Nephron (organoid): ENCODE measurements at regions not wholly inside any gene's neighbourhood (a gene's known extent, or its start where the extent isn't known, plus 50 kb on each side); places are given as distances from the start of the nearest gene placed in this dataset.

ENCODE experiments used
- H3K27ac Mint-ChIP-seq, 3 experiments: 2 replicates each; pipeline ENCODE4 v1.8.0; 2020; ENCODE audit warnings: mixed read lengths in 3 of 3, mild to moderate bottlenecking in 2 of 3, moderate library complexity in 1 of 3
- H3K27me3 Mint-ChIP-seq: 2 replicates; pipeline ENCODE4 v1.8.0; 2021; ENCODE audit warnings: low read depth, mild to moderate bottlenecking, moderate library complexity, mixed read lengths
- H3K36me3 Mint-ChIP-seq: 2 replicates; pipeline ENCODE4 v1.8.0; 2020; ENCODE audit warnings: low read depth, mixed read lengths
- H3K4me1 Mint-ChIP-seq: 2 replicates; pipeline ENCODE4 v1.8.0; 2020; ENCODE audit warnings: mixed read lengths
- H3K4me3 Mint-ChIP-seq, 3 experiments: 2 replicates each; pipeline ENCODE4 v1.8.0; 2020; ENCODE audit warnings: mild to moderate bottlenecking in 3 of 3, mixed read lengths in 3 of 3, moderate library complexity in 2 of 3
- H3K9me3 Mint-ChIP-seq: 2 replicates; pipeline ENCODE4 v1.8.0; 2020; ENCODE audit warnings: mixed read lengths
- TF ChIP-seq, protein P1 (sequence below), 3 experiments: fragments of 200-600 bp; sonication (generic); IDR thresholded peaks; one replicate each; pipeline ENCODE4 v1.5.0; 2021; ENCODE audit warnings: antibody characterized with exemption in 3 of 3; ENCODE audit not compliant: unreplicated experiment in 3 of 3

DNA sequence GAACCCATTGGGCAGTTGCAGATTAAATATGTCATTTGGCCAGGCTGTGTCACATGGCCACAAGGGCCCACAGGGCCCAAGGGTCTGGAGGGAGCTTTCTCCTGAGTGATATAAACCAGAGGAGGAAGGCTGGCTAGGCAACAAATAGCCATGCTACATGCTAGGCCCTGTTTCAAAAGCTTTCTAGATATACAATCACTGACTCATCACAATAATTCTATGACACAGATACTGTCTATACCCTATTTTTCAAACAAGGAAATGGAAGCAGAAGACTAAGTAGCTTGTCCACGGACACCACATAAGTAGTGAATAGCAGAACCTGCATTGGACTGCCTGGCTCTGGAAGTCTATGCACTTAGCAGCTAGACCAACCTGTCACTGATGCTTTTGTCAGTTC lies 625.4 kb downstream of the NTRK3 start:
- Mint-ChIP-seq H3K4me3 (no peak overlapping the region), H3K27me3 (peaks cover 12% of the 10 kb centered on the region), H3K4me1 (peaks cover 5% of the 10 kb centered on the region), H3K36me3 (no peaks in the 10 kb centered on the region), H3K9me3 (no peaks in the 10 kb centered on the region), H3K27ac (no peak overlapping the region)
- TF ChIP-seq, protein P1, sequence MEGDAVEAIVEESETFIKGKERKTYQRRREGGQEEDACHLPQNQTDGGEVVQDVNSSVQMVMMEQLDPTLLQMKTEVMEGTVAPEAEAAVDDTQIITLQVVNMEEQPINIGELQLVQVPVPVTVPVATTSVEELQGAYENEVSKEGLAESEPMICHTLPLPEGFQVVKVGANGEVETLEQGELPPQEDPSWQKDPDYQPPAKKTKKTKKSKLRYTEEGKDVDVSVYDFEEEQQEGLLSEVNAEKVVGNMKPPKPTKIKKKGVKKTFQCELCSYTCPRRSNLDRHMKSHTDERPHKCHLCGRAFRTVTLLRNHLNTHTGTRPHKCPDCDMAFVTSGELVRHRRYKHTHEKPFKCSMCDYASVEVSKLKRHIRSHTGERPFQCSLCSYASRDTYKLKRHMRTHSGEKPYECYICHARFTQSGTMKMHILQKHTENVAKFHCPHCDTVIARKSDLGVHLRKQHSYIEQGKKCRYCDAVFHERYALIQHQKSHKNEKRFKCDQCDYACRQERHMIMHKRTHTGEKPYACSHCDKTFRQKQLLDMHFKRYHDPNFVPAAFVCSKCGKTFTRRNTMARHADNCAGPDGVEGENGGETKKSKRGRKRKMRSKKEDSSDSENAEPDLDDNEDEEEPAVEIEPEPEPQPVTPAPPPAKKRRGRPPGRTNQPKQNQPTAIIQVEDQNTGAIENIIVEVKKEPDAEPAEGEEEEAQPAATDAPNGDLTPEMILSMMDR (IDR thresholded peaks at IDR 0.05; ENCODE audit: unreplicated experiment in 3 of 3): no peak

DNA sequence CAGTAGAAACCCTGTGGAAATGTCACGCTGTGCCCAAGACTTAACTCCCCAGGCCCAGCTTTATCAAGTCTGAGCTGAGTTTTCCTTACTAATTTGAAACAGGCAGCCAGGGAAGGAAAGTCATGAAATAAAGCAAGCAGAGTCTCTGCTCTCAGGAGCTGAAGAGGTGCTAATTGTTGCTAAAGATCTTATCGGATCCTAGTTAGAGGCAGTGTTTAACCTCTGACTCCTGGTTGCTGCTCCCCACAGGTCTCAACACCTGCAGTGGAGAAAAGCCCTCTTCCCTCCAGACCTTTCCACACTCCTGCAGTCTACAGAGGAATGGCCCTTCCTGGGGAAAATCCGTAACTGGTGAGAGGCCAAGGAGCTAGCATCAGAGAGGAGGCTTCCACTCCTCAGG lies 628.2 kb downstream of the NTRK3 start:
- TF ChIP-seq, protein P1 (IDR thresholded peaks at IDR 0.05; ENCODE audit: unreplicated experiment in 3 of 3): no peak
- no peaks in the 10 kb centered on the region for H3K9me3 Mint-ChIP-seq
- H3K27me3 Mint-ChIP-seq: peaks cover 12% of the 10 kb centered on the region
- no peak overlapping the region for H3K4me3 Mint-ChIP-seq
- H3K36me3 Mint-ChIP-seq: no peaks in the 10 kb centered on the region
- no peak overlapping the region for H3K27ac Mint-ChIP-seq
- H3K4me1 Mint-ChIP-seq: peaks cover 2% of the 10 kb centered on the region

DNA sequence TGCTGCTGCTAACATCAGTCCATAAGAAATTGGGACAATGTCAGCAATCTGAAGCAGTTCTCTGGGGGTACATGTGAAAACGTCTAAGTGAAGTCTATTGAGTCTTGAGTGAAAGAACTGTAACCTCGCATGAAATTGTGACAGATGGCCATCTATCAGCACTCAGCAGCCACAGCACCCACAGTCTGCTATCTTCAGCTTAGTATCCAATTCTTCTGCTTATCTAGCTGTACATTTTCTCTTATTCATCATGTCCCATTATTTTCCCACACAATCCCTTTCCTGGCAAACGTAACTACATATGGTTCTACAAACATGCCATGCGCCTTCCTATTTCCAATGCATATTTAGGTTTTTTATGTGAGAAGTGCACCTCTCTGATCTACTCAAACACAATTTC lies 629.7 kb downstream of the NTRK3 start:
- Mint-ChIP-seq H3K4me3 (no peak overlapping the region), H3K9me3 (peaks cover 5% of the 10 kb centered on the region), H3K27me3 (peaks cover 12% of the 10 kb centered on the region), H3K4me1 (no peaks in the 10 kb centered on the region), H3K27ac (no peak overlapping the region), H3K36me3 (no peaks in the 10 kb centered on the region)
- TF ChIP-seq, protein P1 (IDR thresholded peaks at IDR 0.05; ENCODE audit: unreplicated experiment in 3 of 3): no peak

DNA sequence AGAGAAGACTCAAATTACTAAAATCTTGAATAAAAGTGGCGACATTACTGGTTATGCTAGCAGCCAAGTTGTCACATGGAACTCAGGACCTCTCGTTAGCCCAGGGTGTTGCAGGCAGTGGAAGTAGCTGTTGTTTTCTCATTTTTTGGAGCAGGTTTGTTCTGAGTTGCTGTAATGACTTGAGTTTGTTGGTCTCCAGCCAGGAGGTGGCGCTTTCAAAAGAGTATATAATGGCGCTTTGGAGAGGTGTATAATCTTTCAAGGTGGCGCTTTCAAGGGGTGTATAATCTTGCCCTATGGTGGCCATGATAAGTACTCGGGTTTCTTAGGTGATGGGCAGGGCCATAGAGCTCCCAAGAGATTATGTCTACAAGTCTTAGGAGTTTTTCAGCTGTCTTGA lies 632.7 kb downstream of the NTRK3 start:
- H3K27me3 Mint-ChIP-seq: peaks cover 9% of the 10 kb centered on the region
- TF ChIP-seq, protein P1 (IDR thresholded peaks at IDR 0.05; ENCODE audit: unreplicated experiment in 3 of 3): no peak
- no peaks in the 10 kb centered on the region for H3K36me3 Mint-ChIP-seq
- no peak overlapping the region for H3K27ac Mint-ChIP-seq
- no peak overlapping the region for H3K4me3 Mint-ChIP-seq
- H3K9me3 Mint-ChIP-seq: peaks cover 6% of the 10 kb centered on the region
- peaks cover 3% of the 10 kb centered on the region for H3K4me1 Mint-ChIP-seq

DNA sequence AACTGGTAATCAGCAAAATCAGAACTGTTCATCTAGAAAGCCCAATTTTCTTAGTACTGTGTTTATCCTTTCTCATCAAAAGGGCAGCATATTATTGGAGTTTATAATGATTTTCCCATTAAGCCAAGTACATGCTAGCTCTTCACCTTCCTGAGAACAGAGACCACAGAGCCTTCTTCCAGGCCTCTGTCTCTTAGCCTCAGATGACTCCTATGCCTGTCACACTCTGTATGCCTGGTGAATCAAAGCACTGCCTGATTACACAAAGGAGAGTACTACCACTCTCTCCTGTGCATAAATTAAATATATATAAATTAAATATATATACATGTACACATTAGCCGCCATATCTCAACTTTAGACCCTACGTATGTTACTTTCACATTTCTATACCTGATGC lies 636.1 kb downstream of the NTRK3 start:
- H3K9me3 Mint-ChIP-seq: peaks cover 6% of the 10 kb centered on the region
- no peak overlapping the region for H3K4me3 Mint-ChIP-seq
- H3K27me3 Mint-ChIP-seq: no peaks in the 10 kb centered on the region
- no peaks in the 10 kb centered on the region for H3K36me3 Mint-ChIP-seq
- TF ChIP-seq, protein P1 (IDR thresholded peaks at IDR 0.05; ENCODE audit: unreplicated experiment in 3 of 3): no peak
- H3K27ac Mint-ChIP-seq: no peak overlapping the region
- H3K4me1 Mint-ChIP-seq: peaks cover 6% of the 10 kb centered on the region

DNA sequence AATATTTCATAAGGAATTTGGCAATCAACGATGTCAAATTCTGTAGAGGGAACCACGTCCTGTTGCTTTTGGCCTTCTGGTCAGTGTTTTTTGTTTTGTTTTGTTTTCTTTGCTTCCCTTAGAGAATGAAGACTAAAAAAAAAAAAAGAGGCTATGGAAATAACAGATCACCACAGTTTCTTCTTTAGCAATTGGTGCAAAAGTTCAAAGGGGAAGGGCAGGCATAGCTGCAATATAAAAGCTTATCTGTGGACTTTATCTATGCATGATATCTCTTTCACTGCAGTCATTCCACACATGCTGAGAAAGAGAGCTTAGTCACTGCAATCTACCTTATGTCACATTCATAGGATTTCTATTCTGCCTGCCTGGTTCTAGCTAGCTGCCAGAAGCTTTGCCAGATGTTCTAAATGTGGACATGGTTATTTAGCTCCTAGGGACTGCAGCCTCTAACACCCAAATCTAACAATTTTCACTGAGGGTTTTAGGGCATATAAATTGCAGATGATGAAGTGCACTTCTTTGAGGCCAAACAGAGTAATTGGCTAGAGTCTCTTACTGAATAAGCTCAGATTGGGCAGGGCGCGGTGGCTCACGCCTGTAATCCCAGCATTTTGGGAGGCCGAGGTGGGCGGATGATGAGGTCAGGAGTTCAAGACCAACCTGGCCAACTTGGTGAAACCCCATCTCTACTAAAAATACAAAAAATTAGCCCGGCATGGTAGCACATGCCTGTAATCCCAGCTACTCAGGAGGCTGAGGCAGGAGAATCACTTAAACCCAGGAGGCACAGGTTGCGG lies 637.2 kb downstream of the NTRK3 start:
- H3K27ac Mint-ChIP-seq: peak overlapping the region; percentile 2 to 8 (median 4)
- TF ChIP-seq, protein P1 (IDR thresholded peaks at IDR 0.05; ENCODE audit: unreplicated experiment in 3 of 3): no peak
- H3K36me3 Mint-ChIP-seq: no peaks in the 10 kb centered on the region
- peaks cover 6% of the 10 kb centered on the region for H3K4me1 Mint-ChIP-seq
- H3K9me3 Mint-ChIP-seq: peaks cover 6% of the 10 kb centered on the region
- H3K4me3 Mint-ChIP-seq: no peak overlapping the region
- no peaks in the 10 kb centered on the region for H3K27me3 Mint-ChIP-seq
